ENCODE measurements at regions not wholly inside any gene's neighbourhood (a gene's known extent, or its start where the extent isn't known, plus 50 kb on each side); places are given as distances from the start of the nearest gene placed in this dataset.

- TF ChIP-seq CTCF (IDR thresholded peaks at IDR 0.05; ENCODE audit: low read length) (no peak), EZH2 (optimal IDR thresholded peaks at IDR 0.05; ENCODE audit: low read depth, low read length) (no peak), EZH2phosphoT487 (IDR thresholded peaks at IDR 0.05; ENCODE audit: low read length) (no peak)
Observed at GRCh38 chr10:105770524-105771212, 1129.6 kb downstream of the SORCS3 start.

Data from MM.1S (cell line).